RWPE2 (cell line): ENCODE measurements at regions not wholly inside any gene's neighbourhood (a gene's known extent, or its start where the extent isn't known, plus 50 kb on each side); places are given as distances from the start of the nearest gene placed in this dataset.

ENCODE experiments used
- ATAC-seq: fragments of 200-7000 bp; cut with Tn5 transposase; 3 replicates; pipeline ENCODE4 v1.9.1; 2021; ENCODE audit warnings: low read depth
- DNase-seq: peaks from one replicate; pipeline ENCODE4 v3.0.0-alpha.2; 2020; ENCODE audit warnings: low spot score
- H3K27ac ChIP-seq: fragments of 450-650 bp; 2 replicates; pipeline ENCODE4 v1.5.1; 2017; ENCODE audit warnings: mild to moderate bottlenecking; ENCODE audit not compliant: poor library complexity, severe bottlenecking
- H3K27me3 ChIP-seq: fragments of 250-450 bp; sonication (Bioruptor Pico); 2 replicates; pipeline ENCODE4 v1.5.1; 2021; ENCODE audit warnings: mild to moderate bottlenecking, moderate library complexity; ENCODE audit not compliant: insufficient read depth, poor library complexity, severe bottlenecking
- H3K36me3 ChIP-seq: fragments of 250-450 bp; sonication (Bioruptor Pico); 2 replicates; pipeline ENCODE4 v1.5.1; 2020; ENCODE audit warnings: low read depth, mild to moderate bottlenecking, moderate library complexity
- H3K4me1 ChIP-seq: fragments of 250-450 bp; sonication (Bioruptor Pico); 2 replicates; pipeline ENCODE4 v1.5.1; 2021; ENCODE audit warnings: mild to moderate bottlenecking, moderate library complexity; ENCODE audit not compliant: insufficient read depth, poor library complexity, severe bottlenecking
- H3K4me3 ChIP-seq: fragments of 250-450 bp; sonication (Bioruptor Pico); 2 replicates; pipeline ENCODE4 v1.5.1; 2021; ENCODE audit warnings: mild to moderate bottlenecking, moderate library complexity; ENCODE audit not compliant: severe bottlenecking
- H3K9me3 ChIP-seq: fragments of 250-450 bp; sonication (Bioruptor Pico); 2 replicates; pipeline ENCODE4 v1.5.1; 2021; ENCODE audit warnings: mild to moderate bottlenecking, moderate library complexity; ENCODE audit not compliant: severe bottlenecking
- TF ChIP-seq, protein P1 (sequence below): fragments of 450-650 bp; IDR thresholded peaks from one replicate; pipeline ENCODE4 v1.5.1; 2017; ENCODE audit warnings: mild to moderate bottlenecking, moderate library complexity; ENCODE audit not compliant: poor library complexity, severe bottlenecking

DNA sequence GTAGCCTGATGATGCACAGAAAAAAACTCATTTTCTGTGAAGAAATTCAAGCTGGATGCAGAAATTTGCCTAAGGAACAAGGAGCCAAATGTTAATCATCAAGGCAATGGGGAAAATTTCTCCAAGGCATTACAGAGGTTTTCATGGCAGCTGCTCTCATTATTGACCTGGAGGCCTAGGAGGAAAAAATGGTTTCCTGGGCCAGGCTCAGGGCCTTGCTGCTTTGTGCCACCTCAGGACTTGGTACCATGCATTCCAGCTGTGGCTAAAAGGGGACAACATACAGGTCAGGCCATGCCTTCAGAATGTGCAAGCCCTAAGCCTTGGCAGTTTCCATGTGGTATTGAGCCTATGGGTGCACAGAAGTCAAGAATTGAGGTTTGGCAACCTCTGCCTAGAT, 1320.1 kb upstream of the MIR17HG start:
- Histone ChIP-seq H3K9me3 (peaks cover 3% of the 10 kb centered on the region), H3K4me1 (no peaks in the 10 kb centered on the region), H3K27ac (no peak overlapping the region), H3K27me3 (no peaks in the 10 kb centered on the region), H3K4me3 (no peak overlapping the region), H3K36me3 (no peaks in the 10 kb centered on the region)
- DNase-seq (no peak), ATAC-seq (no peak)
- TF ChIP-seq, protein P1, sequence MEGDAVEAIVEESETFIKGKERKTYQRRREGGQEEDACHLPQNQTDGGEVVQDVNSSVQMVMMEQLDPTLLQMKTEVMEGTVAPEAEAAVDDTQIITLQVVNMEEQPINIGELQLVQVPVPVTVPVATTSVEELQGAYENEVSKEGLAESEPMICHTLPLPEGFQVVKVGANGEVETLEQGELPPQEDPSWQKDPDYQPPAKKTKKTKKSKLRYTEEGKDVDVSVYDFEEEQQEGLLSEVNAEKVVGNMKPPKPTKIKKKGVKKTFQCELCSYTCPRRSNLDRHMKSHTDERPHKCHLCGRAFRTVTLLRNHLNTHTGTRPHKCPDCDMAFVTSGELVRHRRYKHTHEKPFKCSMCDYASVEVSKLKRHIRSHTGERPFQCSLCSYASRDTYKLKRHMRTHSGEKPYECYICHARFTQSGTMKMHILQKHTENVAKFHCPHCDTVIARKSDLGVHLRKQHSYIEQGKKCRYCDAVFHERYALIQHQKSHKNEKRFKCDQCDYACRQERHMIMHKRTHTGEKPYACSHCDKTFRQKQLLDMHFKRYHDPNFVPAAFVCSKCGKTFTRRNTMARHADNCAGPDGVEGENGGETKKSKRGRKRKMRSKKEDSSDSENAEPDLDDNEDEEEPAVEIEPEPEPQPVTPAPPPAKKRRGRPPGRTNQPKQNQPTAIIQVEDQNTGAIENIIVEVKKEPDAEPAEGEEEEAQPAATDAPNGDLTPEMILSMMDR, result no peak

DNA sequence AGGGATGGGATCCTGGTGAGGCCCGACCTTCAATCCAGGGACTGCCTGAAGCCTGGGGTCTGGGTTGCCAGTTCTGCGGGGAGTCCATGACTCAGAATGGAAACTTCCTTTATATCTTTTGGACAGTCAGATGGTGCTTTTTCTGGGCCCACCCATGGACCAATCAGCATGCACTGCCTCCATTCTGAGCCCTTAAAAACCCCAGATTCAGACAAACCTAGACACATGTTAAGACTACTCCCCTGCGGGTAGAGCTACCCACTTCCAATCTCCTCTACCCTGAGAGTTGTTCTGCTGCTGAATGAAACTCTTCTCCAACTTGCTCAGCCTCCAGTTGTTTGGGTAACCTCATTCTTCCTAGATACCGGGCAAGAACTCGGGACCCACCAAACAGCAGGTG, 1315.2 kb upstream of the MIR17HG start:
- TF ChIP-seq, protein P1, result no peak
- no peak overlapping the region for H3K4me3 ChIP-seq
- H3K27me3 ChIP-seq, result no peaks in the 10 kb centered on the region
- no peak for ATAC-seq
- no peak overlapping the region for H3K27ac ChIP-seq
- no peaks in the 10 kb centered on the region for H3K4me1 ChIP-seq
- H3K9me3 ChIP-seq, result no peaks in the 10 kb centered on the region
- H3K36me3 ChIP-seq, result no peaks in the 10 kb centered on the region
- no peak for DNase-seq

DNA sequence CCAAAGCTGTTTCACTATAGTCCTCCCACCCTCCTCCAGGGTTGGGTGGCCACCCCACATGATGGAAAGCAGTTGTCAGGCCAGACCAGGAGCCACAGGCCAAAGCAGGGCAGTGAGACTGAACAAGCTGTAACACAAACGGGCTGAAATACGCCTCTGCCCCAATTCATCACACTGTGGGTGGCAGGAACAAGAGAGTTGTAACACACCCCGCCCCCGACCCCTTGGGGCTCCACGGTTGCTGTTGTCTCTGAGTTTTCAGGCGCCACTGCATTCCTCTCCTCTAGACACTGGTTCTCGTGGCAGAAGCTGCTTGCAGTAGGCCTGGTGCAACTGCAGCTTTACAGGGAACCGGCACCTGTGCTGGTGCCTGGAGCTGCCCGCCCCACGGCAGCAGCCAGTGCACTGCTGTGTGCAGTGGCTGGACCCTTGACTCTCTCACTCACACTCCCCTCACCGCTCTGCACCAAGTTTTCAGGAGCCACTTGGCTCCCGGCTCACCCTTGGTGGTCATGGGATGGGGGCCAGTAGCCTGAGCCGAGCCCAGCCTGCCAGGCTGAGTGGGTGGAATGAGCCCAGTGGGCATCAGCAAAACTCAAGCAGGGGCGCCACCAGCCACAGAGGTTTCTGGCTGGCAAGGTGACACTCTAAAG, 1314.5 kb upstream of the MIR17HG start:
- TF ChIP-seq, protein P1, result no peak

DNA sequence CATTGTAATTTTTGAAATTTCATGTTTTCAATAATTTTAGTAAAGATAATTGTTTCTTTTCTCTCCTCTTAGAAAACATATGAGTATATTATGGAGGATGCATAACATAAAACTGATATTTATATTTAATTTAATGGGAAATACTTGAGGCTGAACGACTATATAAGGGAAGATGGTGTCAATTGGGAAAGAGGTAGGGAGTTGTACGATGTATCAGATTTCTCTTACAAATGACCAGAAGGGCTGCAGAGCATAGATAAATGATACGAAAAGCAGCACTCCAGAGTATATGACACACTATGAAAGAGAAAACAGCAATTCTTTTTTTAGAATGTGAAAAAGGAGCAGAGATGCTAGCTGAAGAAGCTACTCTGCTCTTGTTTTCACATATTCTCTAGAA, 1308.0 kb upstream of the MIR17HG start:
- ATAC-seq, result no peak
- no peaks in the 10 kb centered on the region for H3K36me3 ChIP-seq
- TF ChIP-seq, protein P1, result no peak
- H3K27me3 ChIP-seq, result no peaks in the 10 kb centered on the region
- no peaks in the 10 kb centered on the region for H3K9me3 ChIP-seq
- no peaks in the 10 kb centered on the region for H3K4me1 ChIP-seq
- H3K27ac ChIP-seq, result no peak overlapping the region
- no peak for DNase-seq
- no peak overlapping the region for H3K4me3 ChIP-seq

More for the DNA sequence above, 1314.5 kb upstream of the MIR17HG start:
- Histone ChIP-seq H3K4me1 (no peaks in the 10 kb centered on the region), H3K4me3 (no peak overlapping the region), H3K36me3 (no peaks in the 10 kb centered on the region), H3K27me3 (no peaks in the 10 kb centered on the region), H3K9me3 (no peaks in the 10 kb centered on the region), H3K27ac (no peak overlapping the region)
- ATAC-seq (no peak), DNase-seq (no peak)

DNA sequence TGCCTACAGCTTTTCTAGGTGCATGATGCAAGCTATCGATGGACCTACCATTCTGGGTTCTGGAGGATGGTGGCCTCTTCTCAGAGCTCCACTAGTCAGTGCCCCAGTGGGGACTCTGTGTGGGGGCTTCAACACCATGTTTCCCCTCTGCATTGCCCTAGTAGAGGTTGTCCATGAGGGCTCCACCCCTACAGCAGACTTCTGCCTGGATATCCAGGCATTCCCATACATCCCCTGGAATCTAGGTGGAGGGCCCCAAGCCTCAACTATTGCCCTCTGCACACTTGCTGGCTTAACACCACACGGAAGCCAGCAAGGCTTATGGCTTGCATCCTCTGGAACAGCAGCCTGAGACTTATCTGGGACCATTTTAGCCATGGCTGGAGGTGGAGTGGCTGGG, 1299.9 kb upstream of the MIR17HG start:
- H3K9me3 ChIP-seq, result no peaks in the 10 kb centered on the region
- no peaks in the 10 kb centered on the region for H3K4me1 ChIP-seq
- no peaks in the 10 kb centered on the region for H3K27me3 ChIP-seq
- TF ChIP-seq, protein P1, result no peak
- H3K4me3 ChIP-seq, result no peak overlapping the region
- DNase-seq (no peak), ATAC-seq (no peak)
- H3K36me3 ChIP-seq, result no peaks in the 10 kb centered on the region
- H3K27ac ChIP-seq, result no peak overlapping the region
